Endothelial cell of umbilical vein (primary cell): ENCODE measurements at regions not wholly inside any gene's neighbourhood (a gene's known extent, or its start where the extent isn't known, plus 50 kb on each side); places are given as distances from the start of the nearest gene placed in this dataset.

ENCODE experiments used
- BruUV-seq: library from RNA; stranded (reverse); fragments of 400-500 nt; replicated peaks from 2 replicates; lab custom pipeline; 2021; lab: Mats Ljungman, UMichigan
- CTCF ChIA-PET: fragments of 300-600, 350-600 bp; sonication (Branson Sonifier 250); formaldehyde crosslinking; loops from one replicate; lab custom pipeline; 2021; ENCODE audit warnings: antibody characterized with exemption, inconsistent platforms; lab: Charles Lee
- POLR2A ChIA-PET: fragments of 300-600, 350-600 bp; sonication (Branson Sonifier 250); formaldehyde crosslinking; loops from one replicate; lab custom pipeline; 2021; ENCODE audit warnings: antibody characterized with exemption, inconsistent platforms; lab: Charles Lee
- DNase-seq: peaks from one replicate; pipeline ENCODE4 v3.0.0-alpha.2; 2011; ENCODE audit warnings: low read depth, low spot score
- FAIRE-seq: peaks from 2 replicates; lab custom pipeline; 2011; peaks lifted over from hg19 to GRCh38; lab: Jason Lieb, UNC
- H2AFZ ChIP-seq: 2 replicates; pipeline ENCODE4 v1.6.0; 2012; ENCODE audit warnings: low read depth, low read length, control low read depth, inconsistent platforms
- H3K27ac ChIP-seq: 2 replicates; pipeline ENCODE4 v1.5.1; 2011; ENCODE audit warnings: low read depth, mild to moderate bottlenecking, control low read depth, low read length, moderate library complexity; ENCODE audit not compliant: insufficient read depth
- H3K27me3 ChIP-seq, 2 experiments: 2 replicates each; pipeline versions ENCODE4 v1.6.0 to v1.6.1; 2011; ENCODE audit warnings: low read length in 2 of 2, mixed read lengths in 1 of 2; ENCODE audit not compliant: control insufficient read depth in 2 of 2, insufficient read depth in 2 of 2
- H3K36me3 ChIP-seq, 2 experiments: 2 replicates in 1 of 2; 3 replicates in 1 of 2; pipeline ENCODE4 v1.5.1; 2011; ENCODE audit warnings: low read length in 2 of 2, mild to moderate bottlenecking in 1 of 2, moderate library complexity in 1 of 2; ENCODE audit not compliant: control insufficient read depth in 2 of 2, insufficient read depth in 2 of 2; ENCODE audit errors: extremely low read depth in 1 of 2
- H3K4me1 ChIP-seq: 3 replicates; pipeline ENCODE4 v1.5.1; 2011; ENCODE audit warnings: mild to moderate bottlenecking, low read length; ENCODE audit not compliant: control insufficient read depth, insufficient read depth; ENCODE audit errors: extremely low read depth
- H3K4me2 ChIP-seq: 2 replicates; pipeline ENCODE4 v1.6.1; 2011; ENCODE audit warnings: low read length, control low read depth, mixed read lengths; ENCODE audit not compliant: insufficient read depth
- H3K4me3 ChIP-seq, 3 experiments: fragments of 200-600 bp in 1 of 3; sonication (generic), shearing (Covaris generic) in 1 of 3; replicated peaks in 1 of 3; 2 replicates each; pipeline ENCODE4 v1.5.1; 2011 to 2016; ENCODE audit warnings: control low read depth in 3 of 3, low read length in 3 of 3, mild to moderate bottlenecking in 2 of 3, inconsistent platforms in 1 of 3, low read depth in 1 of 3, moderate library complexity in 1 of 3; ENCODE audit not compliant: insufficient read depth in 1 of 3
- H3K79me2 ChIP-seq: 2 replicates; pipeline ENCODE4 v1.6.0; 2012; ENCODE audit warnings: low read length, inconsistent platforms; ENCODE audit not compliant: control insufficient read depth, insufficient read depth
- H3K9ac ChIP-seq: replicated peaks from 2 replicates; pipeline ENCODE3; 2011; ENCODE audit warnings: low read length, control low read depth; ENCODE audit not compliant: insufficient read depth; ENCODE audit errors: extremely low read depth
- H3K9me1 ChIP-seq: replicated peaks from 3 replicates; pipeline ENCODE4 v1.6.0; 2011; ENCODE audit warnings: mild to moderate bottlenecking, low read length; ENCODE audit not compliant: control insufficient read depth, insufficient read depth; ENCODE audit errors: extremely low read depth
- H3K9me3 ChIP-seq: replicated peaks from 2 replicates; pipeline ENCODE4 v1.5.1; 2012; ENCODE audit warnings: low read length, inconsistent platforms; ENCODE audit not compliant: control insufficient read depth, insufficient read depth
- H4K20me1 ChIP-seq: replicated peaks from 2 replicates; pipeline ENCODE3; 2011; ENCODE audit warnings: mild to moderate bottlenecking, low read length; ENCODE audit not compliant: control insufficient read depth, insufficient read depth; ENCODE audit errors: extremely low read depth
- CTCF ChIP-seq, 2 donors: IDR thresholded peaks; 1 replicate in 1 of 2; 2 replicates in 1 of 2; pipeline ENCODE4 v1.5.1; 2011; ENCODE audit warnings: low read length in 2 of 2, mild to moderate bottlenecking in 2 of 2, moderate library complexity in 2 of 2, control low read depth in 1 of 2, inconsistent platforms in 1 of 2, low read depth in 1 of 2; ENCODE audit not compliant: insufficient read depth in 1 of 2; ENCODE audit errors: extremely low read depth in 1 of 2
- EZH2 ChIP-seq: IDR thresholded peaks from 2 replicates; pipeline ENCODE4 v1.6.1; 2012; ENCODE audit warnings: borderline replicate concordance, low read depth, mild to moderate bottlenecking, moderate library complexity, low read length, inconsistent platforms; ENCODE audit not compliant: severe bottlenecking
- FOS ChIP-seq: IDR thresholded peaks from 2 replicates; pipeline ENCODE4 v1.6.1; 2011; ENCODE audit warnings: mild to moderate bottlenecking, low read length, moderate library complexity, borderline replicate concordance; ENCODE audit not compliant: insufficient read depth
- GATA2 ChIP-seq: IDR thresholded peaks from 2 replicates; pipeline ENCODE4 v1.7.0; 2011; ENCODE audit warnings: low read depth, mild to moderate bottlenecking, moderate library complexity, mixed read lengths, low read length; ENCODE audit not compliant: insufficient read length, insufficient read depth
- JUN ChIP-seq: IDR thresholded peaks from 2 replicates; pipeline ENCODE4 v1.6.1; 2011; ENCODE audit warnings: borderline replicate concordance, low read depth; ENCODE audit not compliant: insufficient read length, insufficient read depth
- MAX ChIP-seq: IDR thresholded peaks from 2 replicates; pipeline ENCODE4 v1.6.1; 2011; ENCODE audit not compliant: insufficient read depth, insufficient read length
- MYC ChIP-seq: IDR thresholded peaks from one replicate; pipeline ENCODE4 v1.6.1; 2011; ENCODE audit warnings: mild to moderate bottlenecking, low read depth, low read length
- POLR2A ChIP-seq: IDR thresholded peaks from 2 replicates; pipeline ENCODE4 v1.6.1; 2012; ENCODE audit warnings: low read depth, mild to moderate bottlenecking, control low read depth, low read length
- POLR2AphosphoS5 ChIP-seq: IDR thresholded peaks from 2 replicates; pipeline ENCODE4 v1.6.1; 2012; ENCODE audit warnings: low read depth, mild to moderate bottlenecking, control low read depth, low read length, moderate library complexity; ENCODE audit not compliant: insufficient read depth
- dilution Hi-C: fragments of 300-500 bp; cut with MboI; formaldehyde crosslinking; loops from one replicate; pipeline ENCODE4 v1.15.0; 2019; ENCODE audit warnings: low sequenced_read_pairs; ENCODE audit not compliant: extremely low pct_ligation_motif_present
- intact Hi-C: fragments of 100-400 bp; cut with micrococcal nuclease; formaldehyde crosslinking; loops from one replicate; pipeline ENCODE4 v1.10.0; 2022

DNA sequence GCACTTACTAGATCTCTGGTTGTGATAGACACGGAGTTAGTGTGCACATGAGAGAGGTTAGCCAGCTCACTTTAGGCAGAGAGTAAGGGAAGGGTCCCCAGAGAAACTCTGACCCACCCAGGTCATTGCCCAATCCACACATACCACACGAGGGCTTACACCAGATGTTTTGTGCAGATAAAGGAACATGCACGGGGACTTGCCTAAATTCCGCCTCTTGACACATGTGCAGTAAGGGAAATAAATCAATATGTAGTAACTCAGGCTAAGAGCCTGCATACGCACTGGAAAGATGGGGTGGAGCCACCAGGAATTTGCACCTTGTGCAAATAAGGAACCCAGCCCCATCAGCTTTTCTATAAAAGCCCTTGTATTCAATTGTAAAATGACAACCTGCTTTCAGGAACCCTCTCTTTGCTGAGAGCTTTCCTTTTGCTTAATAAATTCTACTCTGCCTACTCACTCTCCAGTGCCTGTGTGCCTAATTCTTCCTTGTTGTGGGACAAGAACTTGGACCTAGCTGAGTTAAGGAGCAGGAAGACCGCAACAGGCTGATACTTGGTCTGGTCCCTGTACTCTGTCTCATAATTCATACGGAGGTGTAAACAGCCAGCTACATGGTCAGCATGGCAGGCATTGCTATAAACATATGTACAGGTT is 120.2 kb downstream of the EMP1 start:
- FAIRE-seq = no peak
- CTCF ChIA-PET = interaction anchor here (1.4 kb wide), 1 partner anchor 45 kb away, joined by 5 read pairs; no protein-coding TSS in a partner anchor

More for the DNA sequence above, 120.2 kb downstream of the EMP1 start:
- Histone ChIP-seq H4K20me1 (no peaks in the 10 kb centered on the region), H3K9me1 (no peaks in the 10 kb centered on the region), H3K9me3 (no peaks in the 10 kb centered on the region), H3K4me1 (no peaks in the 10 kb centered on the region), H3K4me3 (no peak overlapping the region), H3K9ac (no peak overlapping the region), H3K27me3 (no peaks in the 10 kb centered on the region), H3K4me2 (no peak overlapping the region), H3K36me3 (no peaks in the 10 kb centered on the region), H3K79me2 (no peaks in the 10 kb centered on the region), H3K27ac (no peak overlapping the region), H2AFZ (no peak overlapping the region)
- TF ChIP-seq MYC (no peak), FOS (no peak), JUN (no peak), GATA2 (no peak), MAX (no peak), POLR2A (no peak), POLR2AphosphoS5 (no peak), EZH2 (no peak), CTCF (IDR thresholded peaks at IDR 0.05; ENCODE audit: extremely low read depth in 1 of 2, insufficient read depth in 1 of 2, low read depth in 1 of 2, low read length in 2 of 2) (no peak)
- dilution Hi-C loops (no loop called here), intact Hi-C loops (no loop called here)
- DNase-seq = no peak
- no TSS peak for BruUV-seq
- POLR2A ChIA-PET = no interaction called here
